Stimulated activated CD8-positive, alpha-beta memory T cell treated with anti-CD3 and anti-CD28 coated beads, Interleukin-7, amount 100 ng/mL, for 1 hour (primary cell): ENCODE measurements at regions not wholly inside any gene's neighbourhood (a gene's known extent, or its start where the extent isn't known, plus 50 kb on each side); places are given as distances from the start of the nearest gene placed in this dataset.

Source experiments
- DNase-seq, 2 donors: peaks; one replicate each; pipeline ENCODE4 v3.0.0-alpha.2; 2020; ENCODE audit warnings: low read depth in 2 of 2

DNA sequence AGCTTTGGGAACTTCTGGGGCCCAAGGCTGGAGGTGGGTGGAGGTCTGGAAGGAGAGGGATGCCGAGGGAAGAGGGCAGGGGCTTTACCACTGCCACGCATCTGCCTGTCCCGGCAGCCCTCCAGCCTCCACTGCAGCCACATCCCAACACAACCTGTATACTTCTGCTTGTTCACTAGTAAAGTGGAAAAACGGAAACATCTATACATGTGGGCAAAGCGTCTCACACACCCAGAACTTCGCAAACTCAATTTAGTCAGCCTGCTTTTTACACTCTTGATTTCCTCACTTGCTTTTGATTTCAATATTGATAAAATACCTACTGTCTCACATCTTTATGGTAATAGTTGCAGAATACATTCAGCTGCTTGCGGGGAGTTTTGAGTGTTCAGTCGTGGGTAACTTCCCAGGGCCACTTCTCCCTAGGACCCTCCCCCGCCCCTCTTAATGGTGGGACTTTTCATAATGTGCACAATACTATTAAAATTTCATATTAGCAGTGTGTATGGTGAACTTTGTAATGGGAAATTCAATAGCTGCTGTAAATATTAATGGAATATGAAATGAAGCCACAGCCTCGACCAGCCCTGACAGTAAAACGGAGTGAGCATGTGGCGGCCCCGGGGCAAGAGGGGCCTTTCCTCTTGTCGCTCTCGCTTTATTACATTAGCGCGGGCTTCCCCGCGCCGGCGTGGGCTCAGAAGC, 85.2 kb downstream of the NR2F2 start:
- no peak for DNase-seq

DNA sequence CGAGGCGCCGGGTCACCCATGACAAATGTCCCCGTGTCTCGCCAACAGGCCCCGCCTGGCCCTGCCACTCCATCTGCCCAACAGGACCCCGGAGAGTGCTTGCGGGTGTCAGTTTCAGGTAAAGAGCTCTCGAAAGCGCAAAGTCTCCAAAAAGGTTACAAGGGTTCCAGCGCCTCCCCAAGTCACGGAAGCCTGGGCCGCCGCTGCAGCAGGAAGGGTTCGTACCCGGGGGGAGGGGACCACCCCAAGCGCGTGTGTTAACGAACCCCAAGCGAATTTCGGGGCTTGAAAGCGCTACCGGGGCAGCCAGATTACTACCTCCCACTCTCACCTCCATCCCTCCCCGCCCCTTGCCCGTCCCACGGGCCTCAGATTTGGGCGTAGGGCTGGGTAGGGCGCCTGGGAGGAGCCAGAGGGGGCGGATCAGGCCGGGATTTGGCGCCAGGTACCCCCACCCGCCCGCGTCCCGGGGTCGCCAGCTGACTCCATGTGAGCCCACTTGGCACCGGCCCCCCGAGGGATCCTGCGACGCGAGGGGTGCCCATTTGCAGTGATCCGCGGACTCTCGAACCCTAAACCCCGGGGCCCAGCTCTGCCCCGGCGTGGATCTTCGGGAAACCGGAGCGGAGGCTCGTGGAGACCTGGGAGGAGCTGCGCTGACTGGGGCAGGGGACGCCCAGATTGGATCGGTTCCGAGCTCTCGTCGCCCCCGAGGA, 85.9 kb downstream of the NR2F2 start:
- no peak for DNase-seq

DNA sequence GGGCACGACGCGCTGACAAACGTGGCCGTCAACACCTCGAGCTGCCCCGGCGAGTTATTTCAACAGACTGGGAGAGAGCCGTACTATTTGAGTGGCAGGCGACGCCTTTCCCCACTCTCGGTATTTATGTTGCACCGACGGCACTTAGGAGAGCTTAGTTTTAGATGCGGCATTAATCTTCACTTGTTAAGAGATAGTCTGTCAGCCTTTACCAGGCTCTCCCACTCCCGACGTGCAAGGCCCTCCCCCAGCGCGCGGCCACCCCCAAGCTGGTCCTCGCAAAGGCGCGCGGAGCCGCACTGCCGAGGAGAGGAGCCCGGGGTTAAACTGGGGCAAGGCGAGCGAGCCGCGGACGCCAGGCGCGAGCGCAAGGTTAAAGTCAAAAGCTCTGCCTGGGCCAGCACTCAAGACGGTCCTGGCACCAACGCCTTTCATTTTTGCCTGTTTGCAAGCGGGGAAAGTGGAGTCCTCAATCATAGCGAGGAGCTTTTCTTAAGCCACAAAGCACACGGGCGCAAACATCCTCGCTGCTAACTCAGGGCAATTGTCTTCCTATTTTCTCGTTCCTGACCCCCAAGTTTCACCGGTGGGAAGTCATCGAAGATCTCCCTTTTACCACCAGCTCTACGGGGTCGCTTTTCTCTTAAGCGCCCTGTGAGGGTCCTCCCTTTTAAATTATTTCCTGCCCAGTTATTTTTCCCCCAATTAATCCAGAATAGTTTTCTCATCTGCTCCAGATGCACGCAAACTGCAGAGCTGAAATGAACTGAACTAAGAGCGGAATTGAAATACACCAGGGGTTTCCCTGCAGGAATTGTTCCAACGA, 86.6 kb downstream of the NR2F2 start:
- DNase-seq: no peak

DNA sequence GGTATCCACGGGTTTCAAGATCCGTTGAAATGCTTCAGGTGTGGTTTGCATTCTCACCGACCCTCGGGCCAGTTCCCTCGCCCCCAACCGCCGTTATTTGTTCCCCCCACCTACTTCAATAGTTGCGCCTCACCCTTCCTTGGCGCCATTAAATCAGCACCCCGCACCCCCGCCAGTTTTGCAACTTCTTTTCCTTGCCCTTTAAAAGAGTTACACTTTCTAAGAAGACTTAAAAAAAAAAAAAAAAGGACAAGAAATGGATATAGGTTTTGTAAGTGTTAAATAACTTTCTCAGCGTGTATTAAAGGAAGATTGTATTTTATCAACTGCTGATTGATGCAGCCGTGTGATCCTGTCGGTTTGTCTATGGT, 87.2 kb downstream of the NR2F2 start:
- DNase-seq: no peak

DNA sequence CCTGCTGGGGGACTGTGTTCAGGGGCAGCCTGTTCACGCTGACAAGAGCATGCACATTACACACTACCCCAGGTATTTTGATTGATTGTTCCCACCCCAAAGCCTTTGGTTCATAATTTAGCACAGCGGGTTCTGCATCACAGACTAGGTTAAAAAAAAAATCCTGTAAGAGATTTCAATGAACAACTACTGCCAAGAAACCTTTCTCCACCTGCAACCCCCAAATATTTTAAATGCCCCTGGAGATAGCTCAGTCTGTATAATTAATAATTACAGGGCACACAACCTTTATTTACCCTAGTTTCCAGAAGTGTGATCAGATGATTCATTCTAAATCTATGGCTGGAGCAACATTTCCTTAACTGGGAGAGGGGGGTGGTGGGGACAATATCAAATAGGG, 87.6 kb downstream of the NR2F2 start:
- no peak for DNase-seq

DNA sequence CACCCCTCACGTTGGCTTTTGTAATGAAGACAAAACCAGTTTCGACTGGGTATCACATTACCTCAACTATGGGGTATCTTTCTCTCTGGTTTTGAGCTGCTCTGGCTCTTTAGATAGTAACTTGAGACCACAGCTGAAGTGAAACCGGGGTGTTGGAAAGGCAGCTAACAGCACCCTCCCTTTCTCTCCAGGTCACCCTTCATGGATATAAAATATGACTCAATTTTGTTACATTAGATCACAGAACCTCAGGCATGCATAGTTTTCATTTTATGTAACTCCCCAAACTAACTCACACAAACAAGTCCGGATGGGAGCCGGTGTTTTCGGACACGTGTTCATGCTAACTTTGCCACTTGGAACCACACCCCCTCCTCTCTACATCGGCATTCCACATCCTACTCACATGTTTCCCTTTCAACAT, 90.7 kb downstream of the NR2F2 start:
- DNase-seq: no peak

DNA sequence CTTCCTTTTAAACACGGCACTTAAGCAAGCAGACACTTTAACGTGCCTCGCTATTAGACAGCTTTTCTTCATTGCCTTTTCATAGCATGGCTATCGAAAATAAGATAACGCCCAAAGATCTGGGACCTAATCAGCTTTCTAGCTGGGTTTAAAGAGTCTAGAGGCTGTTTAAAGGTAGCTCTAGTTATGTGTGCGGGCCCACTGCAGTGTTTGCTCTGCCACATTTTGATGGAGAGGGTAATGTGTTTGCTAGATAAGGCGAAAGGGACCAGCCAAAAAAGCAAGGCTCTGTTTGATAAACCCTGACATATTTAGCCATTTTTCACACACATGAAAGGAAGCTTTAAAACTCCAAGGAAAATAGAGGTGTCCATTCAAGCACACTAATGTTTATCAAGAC, 91.6 kb downstream of the NR2F2 start:
- no peak for DNase-seq

DNA sequence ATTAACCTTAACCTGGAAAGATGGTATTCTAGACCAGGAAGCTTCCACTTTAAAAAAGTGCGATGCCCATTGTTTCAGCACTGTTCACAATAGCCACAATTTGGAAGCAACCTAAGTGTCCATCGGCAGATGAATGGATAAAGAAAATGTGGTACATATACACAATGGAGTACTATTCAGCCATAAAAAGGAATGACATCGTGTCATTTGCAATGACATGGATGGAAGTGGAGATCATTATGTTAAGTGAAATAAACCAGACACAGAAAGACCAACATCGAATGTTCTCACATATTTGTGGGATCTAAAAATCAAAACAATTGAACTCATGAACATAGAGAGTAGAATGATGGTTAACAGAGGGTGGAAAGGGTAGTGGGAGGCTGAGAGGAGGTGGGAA, 94.2 kb downstream of the NR2F2 start:
- no peak for DNase-seq

DNA sequence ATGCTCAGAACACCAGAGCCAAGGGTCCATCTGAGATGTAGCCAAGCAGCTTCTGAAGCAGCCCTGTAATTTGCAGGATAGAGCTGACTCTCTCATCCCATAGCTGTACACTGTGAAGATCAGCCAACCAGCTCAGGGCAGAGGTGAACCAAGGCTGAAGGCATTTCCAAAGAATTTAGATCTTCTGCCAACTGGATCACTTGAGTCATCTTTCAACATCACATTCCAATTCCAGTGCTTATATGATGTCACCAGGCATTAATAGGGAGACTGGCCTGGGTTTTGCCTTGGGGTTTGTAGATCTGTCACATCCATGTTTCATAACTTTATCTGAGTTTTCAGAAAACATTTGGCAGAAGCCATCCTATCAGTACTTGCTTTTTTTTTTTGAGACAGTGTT, 98.2 kb downstream of the NR2F2 start:
- no peak for DNase-seq

DNA sequence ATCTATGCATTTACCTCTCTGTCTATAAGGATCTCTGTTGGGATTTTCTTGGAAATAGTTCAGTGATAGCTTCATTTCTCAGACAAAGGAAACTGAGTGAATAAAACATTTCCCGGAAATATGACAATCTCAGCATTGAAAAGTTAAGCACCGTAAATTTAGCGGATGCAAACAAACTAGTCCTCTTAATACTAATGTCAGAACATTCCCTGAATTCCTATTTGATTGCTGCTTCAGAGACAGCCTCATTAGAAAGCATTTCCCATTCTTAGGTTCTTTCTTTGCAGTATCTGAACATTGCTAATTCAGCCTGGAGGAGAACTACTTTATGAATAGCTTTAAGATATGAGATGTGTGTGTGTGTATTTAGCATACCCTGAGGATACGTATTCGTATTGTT, 101.3 kb downstream of the NR2F2 start:
- no peak for DNase-seq

DNA sequence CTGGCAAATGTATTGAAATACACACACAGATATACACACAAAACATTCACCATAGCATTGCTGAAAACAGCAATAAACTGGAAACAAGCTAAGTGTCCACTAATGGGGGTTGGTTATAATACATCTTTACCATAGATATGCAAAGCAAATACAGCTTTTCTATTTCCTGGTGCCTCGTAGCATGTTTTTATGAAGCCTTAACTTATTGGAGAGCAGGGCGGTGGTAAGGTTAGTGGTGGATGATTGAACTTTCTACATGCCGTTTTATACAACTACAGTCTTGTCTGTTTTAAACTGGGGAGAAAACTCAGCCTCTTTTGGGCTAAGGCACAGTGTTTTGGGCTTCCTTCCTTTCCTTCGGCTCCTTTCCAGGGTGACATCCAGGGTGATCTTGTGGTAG, 104.5 kb downstream of the NR2F2 start:
- DNase-seq: no peak

DNA sequence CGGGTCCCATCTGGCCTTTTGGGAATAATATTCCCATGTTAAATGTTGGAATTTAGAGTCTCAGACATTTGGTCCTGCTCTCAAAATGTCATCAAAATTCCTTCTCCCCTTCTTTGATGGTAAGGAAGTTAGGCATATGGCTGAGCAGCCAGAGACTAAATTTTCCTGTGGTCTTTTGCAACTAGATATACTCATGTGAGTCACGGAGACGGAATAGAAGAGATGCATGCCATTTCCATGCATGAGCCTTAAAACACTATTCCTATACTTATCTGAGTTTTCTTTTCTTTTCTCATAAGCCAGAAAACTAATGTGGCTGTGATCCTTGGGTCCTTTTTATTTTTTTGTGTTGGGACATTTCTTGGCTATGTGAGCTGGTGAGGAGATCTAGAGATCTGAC, 105.3 kb downstream of the NR2F2 start:
- DNase-seq: no peak

DNA sequence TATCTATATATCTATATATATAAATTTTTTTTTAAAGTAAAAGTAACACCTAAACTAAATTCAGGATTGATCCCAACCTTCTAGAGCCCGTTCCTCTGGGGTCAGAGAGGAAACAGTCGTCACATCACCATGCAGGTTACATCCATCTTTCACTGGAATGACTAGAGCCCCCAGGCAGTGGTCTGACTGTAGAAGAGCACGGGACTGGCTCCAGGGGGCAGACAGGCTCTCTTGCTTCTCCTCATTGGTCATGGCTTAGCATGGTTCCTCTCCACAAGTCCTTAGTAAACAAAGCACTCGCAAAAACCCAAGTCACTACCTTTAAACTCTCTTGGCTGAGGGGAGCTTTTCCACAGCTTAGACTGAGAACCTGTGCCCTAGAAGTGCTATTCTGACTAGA, 110.5 kb downstream of the NR2F2 start:
- no peak for DNase-seq

DNA sequence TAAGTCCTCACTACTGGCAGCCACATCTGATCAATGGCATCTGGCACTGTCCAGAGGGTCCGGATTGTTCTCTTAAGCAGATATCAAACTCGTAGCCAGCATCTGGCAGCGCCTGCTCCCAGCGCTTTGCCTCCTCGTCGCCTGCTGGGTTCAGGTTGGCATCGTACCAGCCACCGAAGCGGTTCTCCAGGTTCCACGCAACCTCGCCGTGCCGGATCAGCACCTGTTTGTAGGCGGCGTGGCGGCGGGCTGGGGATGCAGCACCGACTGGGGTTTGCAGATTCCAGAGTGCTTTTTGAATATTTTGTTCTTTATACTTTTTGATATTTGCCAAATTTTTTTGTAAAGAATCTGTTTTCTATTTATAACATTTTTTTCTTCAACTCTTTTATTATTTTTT, 111.6 kb downstream of the NR2F2 start:
- no peak for DNase-seq

DNA sequence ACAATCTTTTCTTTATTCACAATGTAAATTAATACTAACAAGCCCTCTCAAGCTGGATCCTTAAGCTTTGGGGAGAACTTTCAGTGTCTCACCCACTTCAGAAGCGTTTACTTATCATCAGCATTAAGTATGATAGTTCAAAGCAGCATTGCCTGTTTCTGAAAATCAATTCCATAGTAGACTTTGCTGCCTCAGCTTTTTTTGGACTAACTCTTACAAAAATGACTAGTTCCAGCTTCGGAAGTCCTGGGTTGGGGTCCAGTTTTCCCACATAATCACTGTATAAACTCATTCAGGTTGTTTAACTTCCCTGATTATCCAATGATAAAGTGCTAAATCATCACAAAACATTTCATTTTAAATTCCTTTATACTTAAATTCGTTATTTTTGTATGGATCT, 114.4 kb downstream of the NR2F2 start:
- no peak for DNase-seq

DNA sequence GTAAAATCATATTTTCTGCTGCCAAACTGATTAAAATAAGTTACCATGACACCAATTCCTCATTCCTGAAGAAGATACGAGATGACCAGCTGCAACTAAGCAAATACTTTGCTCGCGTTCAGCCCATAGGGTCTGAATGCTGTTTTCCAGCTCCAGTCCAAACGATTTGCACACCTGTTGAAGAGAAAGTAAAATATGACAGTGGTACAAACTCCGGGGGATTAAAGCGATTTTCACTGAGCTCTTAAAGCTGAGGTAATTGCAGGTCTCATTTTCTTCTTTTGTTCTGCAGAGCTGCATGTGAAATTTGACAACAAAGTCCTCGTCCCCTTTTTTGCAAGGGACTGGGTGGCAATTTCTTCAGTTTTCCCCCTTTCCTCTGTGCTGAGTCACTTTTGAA, 118.4 kb downstream of the NR2F2 start:
- DNase-seq: no peak

DNA sequence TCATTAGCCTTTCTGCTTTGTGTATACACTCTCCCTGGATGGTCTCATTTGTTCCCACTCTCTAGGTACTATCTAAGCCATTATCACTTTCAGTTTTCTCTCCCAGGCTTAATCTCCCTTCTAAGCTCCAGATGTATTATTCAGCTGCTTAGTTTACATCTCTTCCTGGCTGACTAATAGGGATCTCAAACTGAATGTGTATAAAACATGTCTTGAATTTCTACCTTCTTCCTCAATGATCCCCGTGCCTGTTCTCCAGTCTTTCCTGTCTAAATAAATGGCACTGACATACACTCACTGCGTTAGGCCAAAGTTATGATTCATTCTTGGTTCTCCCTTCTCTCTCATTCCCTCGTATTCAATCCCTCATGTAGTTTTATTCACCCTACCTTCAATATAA, 127.3 kb downstream of the NR2F2 start:
- no peak for DNase-seq

DNA sequence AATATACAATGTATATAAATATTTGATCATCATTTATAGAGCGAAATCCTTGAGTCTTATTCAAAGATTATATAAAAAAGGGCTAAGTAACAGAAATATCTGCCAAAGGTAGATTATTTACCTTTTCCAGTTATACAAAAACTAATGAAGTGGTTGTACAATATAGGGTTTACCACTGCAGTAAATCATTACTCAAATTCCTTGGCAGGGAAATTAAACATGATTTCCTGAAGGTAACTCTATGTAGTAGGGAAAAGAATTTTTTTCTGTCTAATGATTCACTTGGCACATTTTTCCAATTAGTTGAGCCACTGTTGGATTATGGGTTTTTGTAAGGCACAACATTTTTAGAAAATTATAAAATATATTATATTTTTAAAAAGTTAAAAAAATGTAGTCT, 129.6 kb downstream of the NR2F2 start:
- no peak for DNase-seq

DNA sequence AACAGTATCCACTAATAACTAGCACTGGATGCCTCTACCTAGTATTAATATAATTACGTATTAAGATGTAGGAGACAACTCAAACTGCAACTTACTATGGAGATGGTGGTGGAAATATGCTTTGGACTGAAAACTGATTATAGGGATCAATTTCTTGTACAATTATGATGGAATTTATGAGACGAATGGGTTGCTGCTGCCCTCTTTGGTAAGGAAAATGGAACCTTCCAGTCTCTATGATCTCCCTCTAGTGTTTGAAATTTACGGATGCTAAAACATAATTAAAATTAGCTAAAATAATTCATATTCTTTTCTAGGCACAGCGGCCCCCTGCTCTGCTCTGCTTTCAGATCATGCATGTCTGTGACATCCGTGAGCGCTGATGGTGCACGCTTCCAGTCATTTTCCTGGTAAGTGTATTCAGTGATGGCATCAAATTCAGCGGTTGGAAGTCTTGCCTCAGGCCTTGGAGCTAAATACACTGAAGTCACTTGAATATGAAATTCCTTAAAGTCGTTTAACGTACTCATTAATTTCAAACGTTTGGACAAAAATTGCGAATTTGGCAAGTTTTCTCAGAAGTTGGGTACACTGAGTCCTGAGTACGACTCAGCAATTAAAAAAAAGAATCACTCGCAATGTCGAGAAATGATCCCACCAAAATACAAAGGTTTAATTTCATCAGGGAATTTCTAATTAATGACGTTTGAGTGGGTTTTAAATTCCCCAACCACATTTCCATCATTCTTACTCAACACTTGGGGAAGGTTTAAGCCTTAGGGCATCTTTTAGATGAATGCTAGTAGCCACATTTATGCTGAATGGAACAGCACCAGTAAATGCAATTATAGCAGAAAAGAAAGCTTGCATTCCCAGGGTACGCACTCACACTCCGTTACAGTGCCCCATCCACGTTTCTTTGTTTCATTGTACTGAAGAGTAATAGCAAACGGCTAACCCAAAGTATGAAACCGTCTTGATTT, 132.6 kb downstream of the NR2F2 start:
- no peak for DNase-seq

DNA sequence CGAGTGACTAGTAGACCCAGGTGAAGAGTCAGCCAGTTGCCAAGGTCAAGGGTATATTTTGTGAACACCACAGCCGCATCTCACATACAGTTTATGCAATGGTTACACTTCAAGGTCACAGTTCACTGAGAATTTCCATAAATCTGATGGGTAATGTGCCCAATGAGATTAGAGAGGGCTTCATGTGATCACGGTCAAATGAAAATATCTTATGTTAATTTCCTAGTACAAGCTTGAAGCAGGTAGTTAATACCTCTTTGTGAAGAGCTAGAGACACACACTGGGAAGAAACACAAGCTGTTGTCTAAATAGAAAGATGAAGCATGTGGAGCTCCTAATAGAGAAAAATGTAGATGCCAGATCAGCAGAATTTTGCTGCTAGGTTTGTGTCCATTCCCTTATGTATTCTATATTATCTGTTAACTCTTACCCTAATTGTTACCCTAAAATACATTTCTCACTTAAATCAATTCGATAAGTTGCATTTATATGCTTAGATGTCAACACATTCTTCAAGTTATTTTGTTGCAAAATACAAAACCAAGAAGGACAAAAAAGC, 136.0 kb downstream of the NR2F2 start:
- no peak for DNase-seq

DNA sequence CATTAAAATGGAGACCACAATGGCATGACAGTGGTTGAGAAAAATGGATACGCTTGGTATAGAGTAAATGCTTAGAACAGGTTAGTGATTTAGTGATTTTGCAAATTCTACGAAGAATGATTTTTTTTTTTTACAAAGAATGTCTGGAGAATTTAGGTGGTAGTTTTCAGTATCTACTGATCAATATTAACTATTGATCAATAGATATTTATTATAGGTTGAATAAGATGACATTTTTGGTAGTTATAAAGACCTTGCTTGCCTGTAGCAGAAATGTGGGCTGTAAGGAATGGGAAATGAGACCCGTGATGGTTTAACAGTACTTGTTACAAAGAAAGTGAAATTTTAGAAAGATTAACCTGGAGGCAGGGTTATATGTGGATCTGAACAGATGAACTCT, 137.5 kb downstream of the NR2F2 start:
- no peak for DNase-seq
